ENCODE measurements at regions not wholly inside any gene's neighbourhood (a gene's known extent, or its start where the extent isn't known, plus 50 kb on each side); places are given as distances from the start of the nearest gene placed in this dataset.

- no peak for TF ChIP-seq CTCF (IDR thresholded peaks at IDR 0.05; ENCODE audit: borderline replicate concordance, extremely low read depth, low read length, poor library complexity, severe bottlenecking)
- TF ChIP-seq EZH2 (IDR thresholded peaks at IDR 0.05; ENCODE audit: borderline replicate concordance, low read depth, low read length, severe bottlenecking) = no peak
These were observed 95.7 kb upstream of the ACSL1 start for GRCh38 chr4:184921456-184921855.

Measured in DND-41 (cell line).